ENCODE measurements at regions not wholly inside any gene's neighbourhood (a gene's known extent, or its start where the extent isn't known, plus 50 kb on each side); places are given as distances from the start of the nearest gene placed in this dataset.

DNA sequence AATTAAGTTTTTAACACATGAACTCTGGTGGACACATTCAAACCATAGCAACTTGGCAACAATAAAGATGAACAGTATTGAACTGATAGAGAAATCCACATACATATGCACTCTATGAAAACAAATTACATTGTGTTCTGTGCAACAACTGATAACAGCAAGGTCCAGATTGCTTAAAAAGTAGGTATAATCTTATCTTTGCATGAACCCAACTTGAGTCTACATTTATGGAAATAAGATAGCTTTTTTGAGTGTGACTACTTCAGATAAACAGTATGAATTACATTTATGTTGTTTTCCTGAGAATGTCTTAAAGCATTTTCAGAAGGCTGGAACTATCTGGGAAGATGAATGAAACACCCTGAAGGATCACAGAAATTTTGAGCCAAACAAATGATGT is 212.6 kb upstream of the GK2 start:
- no peak for TF ChIP-seq EZH2 (IDR thresholded peaks at IDR 0.05)
- no peak for TF ChIP-seq POLR2AphosphoS5 (IDR thresholded peaks at IDR 0.05; ENCODE audit: borderline replicate concordance, low read depth, low read length)

All from SK-N-MC (cell line).